Suprapubic skin (tissue), 4 donors: ENCODE measurements at regions not wholly inside any gene's neighbourhood (a gene's known extent, or its start where the extent isn't known, plus 50 kb on each side); places are given as distances from the start of the nearest gene placed in this dataset.

Experiments used
- DNase-seq, 2 donors: peaks; one replicate each; pipeline ENCODE4 v3.0.0-alpha.2; 2019; ENCODE audit warnings: low spot score in 2 of 2
- H3K27ac ChIP-seq: fragments of 200-600 bp; sonication (generic); one replicate; pipeline ENCODE4 v1.5.1; 2019
- H3K27me3 ChIP-seq: fragments of 200-600 bp; sonication (generic); one replicate; pipeline ENCODE4 v1.5.1; 2019
- H3K36me3 ChIP-seq: fragments of 200-600 bp; sonication (generic); one replicate; pipeline ENCODE4 v1.5.1; 2019
- H3K4me1 ChIP-seq: fragments of 200-600 bp; sonication (generic); one replicate; pipeline ENCODE4 v1.5.1; 2019
- H3K4me3 ChIP-seq: fragments of 200-600 bp; sonication (generic); one replicate; pipeline ENCODE4 v1.5.1; 2019; ENCODE audit warnings: mild to moderate bottlenecking
- H3K9me3 ChIP-seq: fragments of 200-600 bp; sonication (generic); one replicate; pipeline ENCODE4 v1.5.1; 2019
- EP300 ChIP-seq: sonication (generic); formaldehyde crosslinking; IDR thresholded peaks from one replicate; pipeline ENCODE4 v1.6.1; 2017; ENCODE audit warnings: antibody characterized with exemption
- POLR2A ChIP-seq, 2 donors: fragments of 450-650 bp; IDR thresholded peaks; one replicate each; pipeline ENCODE4 v1.6.1; 2017; ENCODE audit warnings: antibody characterized with exemption in 2 of 2, mild to moderate bottlenecking in 2 of 2, moderate library complexity in 2 of 2
- POLR2AphosphoS5 ChIP-seq, 3 donors: sonication (generic); formaldehyde crosslinking; IDR thresholded peaks; one replicate each; pipeline ENCODE4 v1.6.1; 2017; ENCODE audit warnings: antibody characterized with exemption in 3 of 3
- WGBS: methylation state at CpG from one replicate; pipeline ENCODE4 v1.1.5; 2018; 5-methylcytosine and 5-hydroxymethylcytosine counted together
- TF ChIP-seq, protein P1 (sequence below), 2 donors: fragments of 200-600 bp in 1 of 2; fragments of 450-650 bp in 1 of 2; sonication (generic) in 1 of 2; IDR thresholded peaks; one replicate each; pipeline ENCODE4 v1.5.1; 2016 to 2019; ENCODE audit warnings: antibody characterized with exemption in 2 of 2, mild to moderate bottlenecking in 1 of 2, moderate library complexity in 1 of 2

- H3K27me3 ChIP-seq = peaks cover 4% of the 10 kb centered on the region
- no peak overlapping the region for H3K4me3 ChIP-seq
- H3K36me3 ChIP-seq = no peaks in the 10 kb centered on the region
- no peak overlapping the region for H3K27ac ChIP-seq
- H3K4me1 ChIP-seq = peaks cover 33% of the 10 kb centered on the region
- H3K9me3 ChIP-seq = no peaks in the 10 kb centered on the region
- peak in 1 of 2 donors; percentile 24 for DNase-seq
- no peak for TF ChIP-seq EP300
- TF ChIP-seq, protein P1, sequence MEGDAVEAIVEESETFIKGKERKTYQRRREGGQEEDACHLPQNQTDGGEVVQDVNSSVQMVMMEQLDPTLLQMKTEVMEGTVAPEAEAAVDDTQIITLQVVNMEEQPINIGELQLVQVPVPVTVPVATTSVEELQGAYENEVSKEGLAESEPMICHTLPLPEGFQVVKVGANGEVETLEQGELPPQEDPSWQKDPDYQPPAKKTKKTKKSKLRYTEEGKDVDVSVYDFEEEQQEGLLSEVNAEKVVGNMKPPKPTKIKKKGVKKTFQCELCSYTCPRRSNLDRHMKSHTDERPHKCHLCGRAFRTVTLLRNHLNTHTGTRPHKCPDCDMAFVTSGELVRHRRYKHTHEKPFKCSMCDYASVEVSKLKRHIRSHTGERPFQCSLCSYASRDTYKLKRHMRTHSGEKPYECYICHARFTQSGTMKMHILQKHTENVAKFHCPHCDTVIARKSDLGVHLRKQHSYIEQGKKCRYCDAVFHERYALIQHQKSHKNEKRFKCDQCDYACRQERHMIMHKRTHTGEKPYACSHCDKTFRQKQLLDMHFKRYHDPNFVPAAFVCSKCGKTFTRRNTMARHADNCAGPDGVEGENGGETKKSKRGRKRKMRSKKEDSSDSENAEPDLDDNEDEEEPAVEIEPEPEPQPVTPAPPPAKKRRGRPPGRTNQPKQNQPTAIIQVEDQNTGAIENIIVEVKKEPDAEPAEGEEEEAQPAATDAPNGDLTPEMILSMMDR (IDR thresholded peaks at IDR 0.05) = no peak
- no peak for TF ChIP-seq POLR2AphosphoS5 (IDR thresholded peaks at IDR 0.05)
- TF ChIP-seq POLR2A (IDR thresholded peaks at IDR 0.05) = no peak
- WGBS = 63% methylated on average over 9 of the region's 9 CpGs
Observed at GRCh38 chr22:44365832-44366231, 53.1 kb upstream of the SHISAL1 start.

GRCh38 chr22:44365191-44365590 lies 52.4 kb upstream of the SHISAL1 start:
- DNase-seq = peak in 1 of 2 donors; percentile 38
- no peak overlapping the region for H3K4me3 ChIP-seq
- TF ChIP-seq POLR2A (IDR thresholded peaks at IDR 0.05) (no peak), POLR2AphosphoS5 (IDR thresholded peaks at IDR 0.05) (no peak), EP300 (no peak)
- TF ChIP-seq, protein P1 (IDR thresholded peaks at IDR 0.05) = no peak
- WGBS = 40% methylated on average over 9 of the region's 9 CpGs
- no peaks in the 10 kb centered on the region for H3K36me3 ChIP-seq
- no peak overlapping the region for H3K27ac ChIP-seq
- peaks cover 39% of the 10 kb centered on the region for H3K4me1 ChIP-seq
- peaks cover 4% of the 10 kb centered on the region for H3K27me3 ChIP-seq
- no peaks in the 10 kb centered on the region for H3K9me3 ChIP-seq

GRCh38 chr22:44364751-44365130 lies 52.0 kb upstream of the SHISAL1 start:
- H3K27ac ChIP-seq = no peak overlapping the region
- peak in 1 of 2 donors; percentile 69 for DNase-seq
- WGBS = 38% methylated on average over 7 of the region's 12 CpGs
- peaks cover 4% of the 10 kb centered on the region for H3K27me3 ChIP-seq
- H3K36me3 ChIP-seq = no peaks in the 10 kb centered on the region
- TF ChIP-seq POLR2AphosphoS5 (IDR thresholded peaks at IDR 0.05) (no peak), EP300 (no peak), POLR2A (IDR thresholded peaks at IDR 0.05) (no peak)
- TF ChIP-seq, protein P1 (IDR thresholded peaks at IDR 0.05) = no peak
- H3K4me1 ChIP-seq = peaks cover 41% of the 10 kb centered on the region
- no peaks in the 10 kb centered on the region for H3K9me3 ChIP-seq
- H3K4me3 ChIP-seq = no peak overlapping the region

DNA sequence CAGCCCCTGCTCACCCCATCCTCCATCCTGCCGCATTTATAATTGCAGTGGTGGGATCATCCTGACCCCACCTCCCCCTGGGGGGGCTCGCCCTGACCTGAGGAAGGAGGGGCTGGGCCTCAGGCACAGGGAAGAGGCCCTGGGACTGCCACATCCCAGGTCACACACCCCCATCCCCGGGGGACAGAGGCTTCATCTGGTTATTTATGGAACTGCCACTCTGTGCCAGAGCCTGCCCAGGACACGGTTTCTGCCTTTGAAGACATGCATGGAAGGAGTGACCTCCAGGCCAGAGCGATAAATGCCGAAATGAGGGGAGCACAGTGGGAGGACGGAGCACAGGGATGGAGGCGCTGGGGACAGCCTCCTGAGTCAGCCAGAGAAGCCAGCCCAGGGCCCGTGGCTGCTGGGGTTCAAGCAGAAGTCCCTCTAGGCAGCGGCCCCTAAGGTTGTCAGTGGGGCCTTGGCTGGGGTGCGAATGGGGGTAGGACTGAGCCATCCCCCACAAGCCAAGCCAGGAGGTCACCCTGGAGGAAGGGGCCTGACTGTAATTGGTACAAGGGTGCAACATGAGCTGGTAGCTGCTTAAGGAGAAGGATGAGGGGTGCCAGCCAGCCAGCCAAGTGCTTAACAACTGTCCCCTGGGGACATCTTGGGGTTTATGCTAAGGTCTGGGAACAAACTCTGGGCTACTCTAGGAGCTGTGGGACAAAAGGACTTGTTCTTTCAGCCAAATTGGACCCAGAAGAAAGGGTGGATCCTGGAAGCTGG lies 51.4 kb upstream of the SHISAL1 start:
- 46% methylated on average over 8 of the region's 11 CpGs for WGBS
- Histone ChIP-seq H3K27me3 (peaks cover 4% of the 10 kb centered on the region), H3K4me3 (no peak overlapping the region), H3K4me1 (peaks cover 41% of the 10 kb centered on the region), H3K36me3 (no peaks in the 10 kb centered on the region), H3K9me3 (no peaks in the 10 kb centered on the region), H3K27ac (peak overlapping the region; percentile 55)
- peak in 1 of 2 donors; percentile 74 for DNase-seq
- TF ChIP-seq POLR2AphosphoS5 (IDR thresholded peaks at IDR 0.05) = no peak
- no peak for TF ChIP-seq EP300
- TF ChIP-seq, protein P1 (IDR thresholded peaks at IDR 0.05) = no peak
- no peak for TF ChIP-seq POLR2A (IDR thresholded peaks at IDR 0.05)

- DNase-seq = peak; percentile 90 to 93
- TF ChIP-seq, protein P1 (IDR thresholded peaks at IDR 0.05) = no peak
- no peak for TF ChIP-seq POLR2A (IDR thresholded peaks at IDR 0.05)
- TF ChIP-seq POLR2AphosphoS5 (IDR thresholded peaks at IDR 0.05) = no peak
- TF ChIP-seq EP300 = no peak
- 35% methylated on average over 9 of the region's 32 CpGs for WGBS
- Histone ChIP-seq H3K27ac (peak overlapping the region; percentile 55), H3K36me3 (no peaks in the 10 kb centered on the region), H3K27me3 (peaks cover 7% of the 10 kb centered on the region), H3K4me1 (peaks cover 41% of the 10 kb centered on the region), H3K4me3 (no peak overlapping the region), H3K9me3 (no peaks in the 10 kb centered on the region)
Observed at GRCh38 chr22:44363013-44363979, 50.5 kb upstream of the SHISAL1 start.
